Esophagus squamous epithelium (tissue), 4 donors: ENCODE measurements at regions not wholly inside any gene's neighbourhood (a gene's known extent, or its start where the extent isn't known, plus 50 kb on each side); places are given as distances from the start of the nearest gene placed in this dataset.

Experiments used
- POLR2A ChIP-seq, 4 donors: fragments of 450-650 bp; IDR thresholded peaks; one replicate each; pipeline ENCODE4 v1.6.1; 2017; ENCODE audit warnings: antibody characterized with exemption in 4 of 4, mild to moderate bottlenecking in 4 of 4, moderate library complexity in 3 of 4
- TF ChIP-seq, protein P1 (sequence below), 6 experiments: fragments of 450-650 bp in 4 of 6; fragments of 200-600 bp in 2 of 6; sonication (generic) in 2 of 6; IDR thresholded peaks; one replicate each; pipeline ENCODE4 v1.5.1; 2016 to 2019; ENCODE audit warnings: antibody characterized with exemption in 6 of 6, mild to moderate bottlenecking in 4 of 6, moderate library complexity in 4 of 6

DNA sequence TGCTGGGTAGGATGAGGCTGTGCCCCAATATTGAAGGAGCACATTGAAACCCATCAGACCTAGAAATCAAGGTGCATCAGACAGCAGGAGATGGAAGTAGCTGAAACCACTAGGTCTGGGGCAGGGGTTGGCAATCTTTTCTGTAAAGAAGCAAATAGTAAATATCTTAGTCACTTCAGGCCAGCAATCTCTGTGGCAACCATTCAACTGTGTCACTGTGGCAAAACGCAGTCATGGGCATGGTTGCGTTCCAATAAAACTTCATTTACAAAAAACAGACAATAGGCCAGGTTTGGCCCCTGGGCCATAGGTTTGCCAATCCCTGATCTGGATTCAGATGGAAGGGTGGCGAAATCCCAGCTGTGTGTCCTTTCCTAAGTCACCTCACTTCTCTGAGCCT, 397.3 kb downstream of the MED13L start:
- TF ChIP-seq POLR2A (IDR thresholded peaks at IDR 0.05): no peak
- TF ChIP-seq, protein P1, sequence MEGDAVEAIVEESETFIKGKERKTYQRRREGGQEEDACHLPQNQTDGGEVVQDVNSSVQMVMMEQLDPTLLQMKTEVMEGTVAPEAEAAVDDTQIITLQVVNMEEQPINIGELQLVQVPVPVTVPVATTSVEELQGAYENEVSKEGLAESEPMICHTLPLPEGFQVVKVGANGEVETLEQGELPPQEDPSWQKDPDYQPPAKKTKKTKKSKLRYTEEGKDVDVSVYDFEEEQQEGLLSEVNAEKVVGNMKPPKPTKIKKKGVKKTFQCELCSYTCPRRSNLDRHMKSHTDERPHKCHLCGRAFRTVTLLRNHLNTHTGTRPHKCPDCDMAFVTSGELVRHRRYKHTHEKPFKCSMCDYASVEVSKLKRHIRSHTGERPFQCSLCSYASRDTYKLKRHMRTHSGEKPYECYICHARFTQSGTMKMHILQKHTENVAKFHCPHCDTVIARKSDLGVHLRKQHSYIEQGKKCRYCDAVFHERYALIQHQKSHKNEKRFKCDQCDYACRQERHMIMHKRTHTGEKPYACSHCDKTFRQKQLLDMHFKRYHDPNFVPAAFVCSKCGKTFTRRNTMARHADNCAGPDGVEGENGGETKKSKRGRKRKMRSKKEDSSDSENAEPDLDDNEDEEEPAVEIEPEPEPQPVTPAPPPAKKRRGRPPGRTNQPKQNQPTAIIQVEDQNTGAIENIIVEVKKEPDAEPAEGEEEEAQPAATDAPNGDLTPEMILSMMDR (IDR thresholded peaks at IDR 0.05): no peak
